ENCODE measurements at regions not wholly inside any gene's neighbourhood (a gene's known extent, or its start where the extent isn't known, plus 50 kb on each side); places are given as distances from the start of the nearest gene placed in this dataset.
"Not testable (repeated sequence)": the region's sequence is repeated elsewhere in the genome, so short reads cannot be mapped to it uniquely, and the experiment has no call there.

GRCh38 chr7:89584896-89585295 lies 569.4 kb upstream of the STEAP1 start:
- Histone ChIP-seq H3K4me1 (no peaks in the 10 kb centered on the region), H3K27ac (no peak overlapping the region), H3K27me3 (no peaks in the 10 kb centered on the region), H3K4me3 (no peak overlapping the region), H3K9me3 (peaks cover 0 to 2% of the 10 kb centered on the region in 2 donors), H3K36me3 (no peaks in the 10 kb centered on the region)
- no peak for DNase-seq (ENCODE audit: low spot score in 2 of 2)
- no peak for TF ChIP-seq CTCF (IDR thresholded peaks at IDR 0.05)
- intact Hi-C loops (cut with DNase I) = no loop called here

DNA sequence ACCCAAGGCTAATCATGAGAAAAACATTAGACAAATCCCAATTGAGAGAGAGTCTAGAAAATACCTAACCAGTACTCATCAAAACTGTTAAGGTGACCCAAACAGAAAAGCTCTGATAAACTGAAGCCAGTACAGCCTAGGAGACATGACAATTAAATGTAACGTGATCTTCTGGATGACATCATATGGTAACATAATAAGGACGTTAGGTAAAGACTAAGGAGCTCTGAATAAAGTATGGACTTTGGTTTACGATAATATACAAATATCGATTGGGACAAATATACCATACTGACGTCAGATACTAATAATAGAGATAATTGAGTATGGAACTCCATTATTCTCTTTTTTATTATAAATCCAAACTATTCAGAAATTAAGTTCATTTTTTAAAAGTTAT lies 561.1 kb upstream of the STEAP1 start:
- Histone ChIP-seq H3K4me3 (no peak overlapping the region), H3K9me3 (peaks cover 0 to 6% of the 10 kb centered on the region in 2 donors), H3K36me3 (no peaks in the 10 kb centered on the region), H3K27me3 (no peaks in the 10 kb centered on the region), H3K4me1 (no peaks in the 10 kb centered on the region), H3K27ac (no peak overlapping the region)
- intact Hi-C loops (cut with DNase I) = loop anchor here (10.0 kb wide), 1 partner anchor 62 kb away; no protein-coding TSS in a partner anchor
- no peak for TF ChIP-seq CTCF (IDR thresholded peaks at IDR 0.05)
- no peak for DNase-seq (ENCODE audit: low spot score in 2 of 2)

DNA sequence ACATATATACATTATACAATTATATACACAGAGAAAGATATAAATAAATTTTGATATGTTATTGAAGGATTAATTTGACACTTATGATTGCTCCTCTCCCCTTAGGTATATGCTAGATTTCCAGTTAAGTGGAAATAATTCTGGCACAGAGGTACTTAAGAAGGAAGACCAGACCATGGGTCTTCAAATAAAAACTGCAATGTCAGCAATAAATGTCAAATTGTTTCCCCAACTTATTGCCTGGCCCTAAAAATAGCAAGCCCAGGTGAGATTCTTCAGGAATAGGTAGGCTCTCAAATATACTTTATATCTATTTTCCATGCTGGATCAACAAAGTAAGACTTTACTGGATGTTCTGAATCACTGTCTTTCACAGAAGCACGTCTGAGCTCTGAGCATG lies 551.3 kb upstream of the STEAP1 start:
- no peak for TF ChIP-seq CTCF (IDR thresholded peaks at IDR 0.05)
- H3K4me1 ChIP-seq = no peaks in the 10 kb centered on the region
- H3K4me3 ChIP-seq = no peak overlapping the region
- intact Hi-C loops (cut with DNase I) = no loop called here
- H3K36me3 ChIP-seq = no peaks in the 10 kb centered on the region
- H3K9me3 ChIP-seq = no peaks in the 10 kb centered on the region
- no peaks in the 10 kb centered on the region for H3K27me3 ChIP-seq
- no peak overlapping the region for H3K27ac ChIP-seq
- no peak for DNase-seq (ENCODE audit: low spot score in 2 of 2)

GRCh38 chr7:89605362-89605761 lies 548.9 kb upstream of the STEAP1 start:
- DNase-seq (ENCODE audit: low spot score in 2 of 2) = no peak
- no peaks in the 10 kb centered on the region for H3K4me1 ChIP-seq
- H3K36me3 ChIP-seq = no peaks in the 10 kb centered on the region
- intact Hi-C loops (cut with DNase I) = no loop called here
- no peaks in the 10 kb centered on the region for H3K9me3 ChIP-seq
- no peak overlapping the region for H3K4me3 ChIP-seq
- no peak for TF ChIP-seq CTCF (IDR thresholded peaks at IDR 0.05)
- H3K27me3 ChIP-seq = no peaks in the 10 kb centered on the region
- H3K27ac ChIP-seq = no peak overlapping the region

GRCh38 chr7:89606511-89606910 lies 547.8 kb upstream of the STEAP1 start:
- no peaks in the 10 kb centered on the region for H3K36me3 ChIP-seq
- no peaks in the 10 kb centered on the region for H3K4me1 ChIP-seq
- H3K4me3 ChIP-seq = no peak overlapping the region
- intact Hi-C loops (cut with DNase I) = no loop called here
- DNase-seq (ENCODE audit: low spot score in 2 of 2) = no peak
- H3K27me3 ChIP-seq = no peaks in the 10 kb centered on the region
- TF ChIP-seq CTCF (IDR thresholded peaks at IDR 0.05) = no peak
- no peak overlapping the region for H3K27ac ChIP-seq
- H3K9me3 ChIP-seq = no peaks in the 10 kb centered on the region

GRCh38 chr7:89607792-89608191 lies 546.5 kb upstream of the STEAP1 start:
- Histone ChIP-seq H3K4me1 (no peaks in the 10 kb centered on the region), H3K27ac (no peak overlapping the region), H3K9me3 (no peaks in the 10 kb centered on the region), H3K36me3 (no peaks in the 10 kb centered on the region), H3K27me3 (no peaks in the 10 kb centered on the region), H3K4me3 (no peak overlapping the region)
- DNase-seq (ENCODE audit: low spot score in 2 of 2) = no peak
- TF ChIP-seq CTCF (IDR thresholded peaks at IDR 0.05) = no peak
- intact Hi-C loops (cut with DNase I) = no loop called here

- H3K4me1 ChIP-seq; H3K27ac ChIP-seq; H3K4me3 ChIP-seq; DNase-seq (ENCODE audit: low spot score in 2 of 2); H3K27me3 ChIP-seq; intact Hi-C loops (cut with DNase I); H3K36me3 ChIP-seq; H3K9me3 ChIP-seq: not testable (repeated sequence)
Observed at GRCh38 chr7:89616829-89617228, 537.4 kb upstream of the STEAP1 start.

Measured in ascending aorta (tissue), 2 donors.